ENCODE measurements at regions not wholly inside any gene's neighbourhood (a gene's known extent, or its start where the extent isn't known, plus 50 kb on each side); places are given as distances from the start of the nearest gene placed in this dataset.

GRCh38 chr11:122165607-122166371 is 49.8 kb upstream of the BLID start:
- intact Hi-C loops (cut with DNase I): no loop called here
- Histone ChIP-seq H3K27ac (no peak overlapping the region), H3K27me3 (no peaks in the 10 kb centered on the region), H3K4me3 (no peak overlapping the region), H3K4me1 (peaks cover 0 to 45% (median 21%) of the 10 kb centered on the region in 3 donors), H3K36me3 (no peaks in the 10 kb centered on the region), H3K9me3 (no peaks in the 10 kb centered on the region)
- 72 to 80% methylated on average over 7 of the region's 7 CpGs for WGBS, 2 donors
- TF ChIP-seq, protein P1, sequence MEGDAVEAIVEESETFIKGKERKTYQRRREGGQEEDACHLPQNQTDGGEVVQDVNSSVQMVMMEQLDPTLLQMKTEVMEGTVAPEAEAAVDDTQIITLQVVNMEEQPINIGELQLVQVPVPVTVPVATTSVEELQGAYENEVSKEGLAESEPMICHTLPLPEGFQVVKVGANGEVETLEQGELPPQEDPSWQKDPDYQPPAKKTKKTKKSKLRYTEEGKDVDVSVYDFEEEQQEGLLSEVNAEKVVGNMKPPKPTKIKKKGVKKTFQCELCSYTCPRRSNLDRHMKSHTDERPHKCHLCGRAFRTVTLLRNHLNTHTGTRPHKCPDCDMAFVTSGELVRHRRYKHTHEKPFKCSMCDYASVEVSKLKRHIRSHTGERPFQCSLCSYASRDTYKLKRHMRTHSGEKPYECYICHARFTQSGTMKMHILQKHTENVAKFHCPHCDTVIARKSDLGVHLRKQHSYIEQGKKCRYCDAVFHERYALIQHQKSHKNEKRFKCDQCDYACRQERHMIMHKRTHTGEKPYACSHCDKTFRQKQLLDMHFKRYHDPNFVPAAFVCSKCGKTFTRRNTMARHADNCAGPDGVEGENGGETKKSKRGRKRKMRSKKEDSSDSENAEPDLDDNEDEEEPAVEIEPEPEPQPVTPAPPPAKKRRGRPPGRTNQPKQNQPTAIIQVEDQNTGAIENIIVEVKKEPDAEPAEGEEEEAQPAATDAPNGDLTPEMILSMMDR (IDR thresholded peaks at IDR 0.05): no peak
- no peak for TF ChIP-seq POLR2A (IDR thresholded peaks at IDR 0.05)
- DNase-seq: no peak

Small RNA genes lying in the stretch of these regions (small RNA-seq; reads per million reads assigned to genes)
- gene RNU4ATAC10P: 0 reads per million in 4 donors
- 0 reads per million in 4 donors for gene RNU4ATAC5P
- 0 reads per million in 4 donors for gene RNU6-592P
